Progenitor cell of endocrine pancreas (in vitro differentiated cells): ENCODE measurements at regions not wholly inside any gene's neighbourhood (a gene's known extent, or its start where the extent isn't known, plus 50 kb on each side); places are given as distances from the start of the nearest gene placed in this dataset.

ENCODE experiments used
- DNase-seq: peaks from one replicate; pipeline ENCODE4 v3.0.0; 2021; ENCODE audit warnings: low spot score; ENCODE audit not compliant: unreplicated experiment
- H3K27ac Mint-ChIP-seq: 2 replicates; pipeline ENCODE4 v1.8.0; 2021; ENCODE audit warnings: mild to moderate bottlenecking, moderate library complexity, mixed read lengths
- H3K27me3 Mint-ChIP-seq: 2 replicates; pipeline ENCODE4 v1.8.0; 2021; ENCODE audit warnings: mixed read lengths
- H3K36me3 Mint-ChIP-seq: 2 replicates; pipeline ENCODE4 v1.8.0; 2022; ENCODE audit warnings: mixed read lengths; ENCODE audit not compliant: insufficient read depth
- H3K4me1 Mint-ChIP-seq: 2 replicates; pipeline ENCODE4 v1.8.0; 2021; ENCODE audit warnings: low read depth, mixed read lengths
- H3K4me3 Mint-ChIP-seq: 2 replicates; pipeline ENCODE4 v1.8.0; 2021; ENCODE audit warnings: low read depth, mild to moderate bottlenecking, moderate library complexity, mixed read lengths
- H3K9me3 Mint-ChIP-seq: 2 replicates; pipeline ENCODE4 v1.8.0; 2021; ENCODE audit warnings: low read depth, mixed read lengths
- TF ChIP-seq, protein P1 (sequence below): fragments of 200-600 bp; sonication (generic); IDR thresholded peaks from one replicate; pipeline ENCODE4 v1.5.0; 2021; ENCODE audit warnings: antibody characterized with exemption, mild to moderate bottlenecking; ENCODE audit not compliant: unreplicated experiment

DNA sequence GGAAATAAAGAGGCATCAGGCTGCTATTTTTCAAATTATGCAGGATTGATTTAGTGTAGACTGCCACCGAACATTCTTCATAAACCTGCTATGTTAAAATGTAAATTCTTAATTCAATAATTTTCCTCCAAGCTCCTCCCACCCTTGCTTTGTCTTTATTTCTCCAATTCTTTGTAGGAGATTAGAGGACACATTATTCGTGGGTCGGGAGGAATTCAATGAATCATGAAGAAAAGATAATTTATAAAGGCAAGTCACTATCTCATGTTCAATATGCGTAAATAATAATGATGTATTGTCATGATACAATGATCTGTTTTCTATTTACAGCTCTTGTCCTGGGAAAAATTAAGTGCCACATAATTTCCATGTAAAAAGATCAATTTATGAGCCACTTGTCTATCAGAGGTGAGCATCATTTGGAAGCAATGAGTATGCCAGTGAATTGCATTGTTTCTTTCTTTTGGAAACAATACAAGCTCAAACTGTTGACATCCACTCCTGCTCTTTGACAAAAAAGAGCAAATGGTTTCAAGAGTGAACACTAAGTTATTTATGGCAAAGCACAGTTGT lies 148.0 kb upstream of the MITF start:
- TF ChIP-seq, protein P1, sequence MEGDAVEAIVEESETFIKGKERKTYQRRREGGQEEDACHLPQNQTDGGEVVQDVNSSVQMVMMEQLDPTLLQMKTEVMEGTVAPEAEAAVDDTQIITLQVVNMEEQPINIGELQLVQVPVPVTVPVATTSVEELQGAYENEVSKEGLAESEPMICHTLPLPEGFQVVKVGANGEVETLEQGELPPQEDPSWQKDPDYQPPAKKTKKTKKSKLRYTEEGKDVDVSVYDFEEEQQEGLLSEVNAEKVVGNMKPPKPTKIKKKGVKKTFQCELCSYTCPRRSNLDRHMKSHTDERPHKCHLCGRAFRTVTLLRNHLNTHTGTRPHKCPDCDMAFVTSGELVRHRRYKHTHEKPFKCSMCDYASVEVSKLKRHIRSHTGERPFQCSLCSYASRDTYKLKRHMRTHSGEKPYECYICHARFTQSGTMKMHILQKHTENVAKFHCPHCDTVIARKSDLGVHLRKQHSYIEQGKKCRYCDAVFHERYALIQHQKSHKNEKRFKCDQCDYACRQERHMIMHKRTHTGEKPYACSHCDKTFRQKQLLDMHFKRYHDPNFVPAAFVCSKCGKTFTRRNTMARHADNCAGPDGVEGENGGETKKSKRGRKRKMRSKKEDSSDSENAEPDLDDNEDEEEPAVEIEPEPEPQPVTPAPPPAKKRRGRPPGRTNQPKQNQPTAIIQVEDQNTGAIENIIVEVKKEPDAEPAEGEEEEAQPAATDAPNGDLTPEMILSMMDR: no peak
- peaks cover 8% of the 10 kb centered on the region for H3K9me3 Mint-ChIP-seq
- H3K4me3 Mint-ChIP-seq: no peak overlapping the region
- H3K27ac Mint-ChIP-seq: no peak overlapping the region
- no peaks in the 10 kb centered on the region for H3K4me1 Mint-ChIP-seq
- H3K27me3 Mint-ChIP-seq: no peaks in the 10 kb centered on the region
- peaks cover 3% of the 10 kb centered on the region for H3K36me3 Mint-ChIP-seq
- no peak for DNase-seq

GRCh38 chr3:69590111-69590510 lies 149.2 kb upstream of the MITF start:
- H3K27me3 Mint-ChIP-seq: no peaks in the 10 kb centered on the region
- no peak for DNase-seq
- peaks cover 3% of the 10 kb centered on the region for H3K36me3 Mint-ChIP-seq
- no peak overlapping the region for H3K4me3 Mint-ChIP-seq
- H3K4me1 Mint-ChIP-seq: no peaks in the 10 kb centered on the region
- TF ChIP-seq, protein P1: no peak
- H3K27ac Mint-ChIP-seq: no peak overlapping the region
- H3K9me3 Mint-ChIP-seq: peaks cover 8% of the 10 kb centered on the region

DNA sequence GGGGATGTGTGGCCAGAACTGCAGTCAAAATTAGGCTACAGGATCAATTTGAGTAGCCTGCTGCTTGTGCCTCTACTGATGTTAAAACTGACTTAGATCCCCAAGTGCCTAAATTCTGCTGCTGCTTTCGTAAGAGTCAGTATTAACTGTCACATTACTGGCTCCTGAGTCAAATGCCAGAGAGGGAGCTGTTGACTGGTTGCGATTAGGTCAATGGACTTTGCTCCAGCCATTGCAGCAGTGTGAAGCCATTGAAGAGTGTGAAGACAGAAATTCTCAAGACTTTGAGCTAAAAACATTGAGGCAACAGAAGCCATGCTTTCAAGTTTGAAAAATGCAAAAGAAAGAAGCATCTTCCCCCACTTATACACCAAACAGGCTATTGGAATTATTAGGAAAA lies 151.1 kb upstream of the MITF start:
- peaks cover 8% of the 10 kb centered on the region for H3K9me3 Mint-ChIP-seq
- H3K36me3 Mint-ChIP-seq: peaks cover 3% of the 10 kb centered on the region
- DNase-seq: no peak
- no peak overlapping the region for H3K27ac Mint-ChIP-seq
- no peaks in the 10 kb centered on the region for H3K27me3 Mint-ChIP-seq
- no peak overlapping the region for H3K4me3 Mint-ChIP-seq
- H3K4me1 Mint-ChIP-seq: no peaks in the 10 kb centered on the region
- TF ChIP-seq, protein P1: no peak

DNA sequence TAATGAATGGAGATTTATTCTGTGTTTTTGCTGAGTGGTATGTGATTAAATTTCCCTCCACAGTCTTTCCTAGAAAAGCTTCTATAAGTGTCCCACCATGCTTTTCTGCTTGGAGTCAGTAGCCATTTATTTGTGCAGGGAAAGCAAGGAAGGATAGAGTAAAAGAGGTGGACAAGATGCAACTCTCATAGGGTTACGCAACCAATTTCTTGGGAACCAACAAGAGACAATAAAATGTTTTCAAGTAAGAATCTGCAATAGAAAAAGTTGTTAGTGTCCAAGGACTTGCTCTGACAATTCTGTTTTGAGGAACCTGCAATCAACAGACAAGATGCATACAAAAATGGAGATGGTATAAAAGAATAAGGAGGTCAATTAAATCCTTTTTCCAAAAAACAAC lies 153.8 kb upstream of the MITF start:
- no peak overlapping the region for H3K27ac Mint-ChIP-seq
- peaks cover 3% of the 10 kb centered on the region for H3K36me3 Mint-ChIP-seq
- H3K27me3 Mint-ChIP-seq: no peaks in the 10 kb centered on the region
- DNase-seq: no peak
- H3K4me1 Mint-ChIP-seq: no peaks in the 10 kb centered on the region
- no peak overlapping the region for H3K4me3 Mint-ChIP-seq
- TF ChIP-seq, protein P1: no peak
- peaks cover 8% of the 10 kb centered on the region for H3K9me3 Mint-ChIP-seq

DNA sequence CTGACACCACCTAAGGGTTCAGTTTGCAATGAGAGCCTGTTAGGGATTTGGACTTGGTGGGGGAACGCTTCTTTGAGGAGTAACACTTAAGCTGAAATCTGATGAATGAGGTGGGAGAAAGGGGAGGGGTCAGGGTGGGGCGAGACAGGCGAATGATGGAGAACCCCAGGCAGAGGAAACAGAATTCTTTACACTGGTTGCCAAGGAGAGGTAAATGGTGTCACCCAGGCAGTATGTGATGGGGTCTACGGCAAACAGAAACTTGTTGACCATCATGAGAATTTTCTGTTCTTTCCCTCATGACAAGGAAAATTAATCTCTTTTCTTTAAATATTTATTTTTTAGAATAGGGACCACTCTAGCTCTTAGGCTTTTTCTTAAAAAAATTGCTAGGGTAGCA lies 157.2 kb upstream of the MITF start:
- Mint-ChIP-seq H3K4me1 (no peaks in the 10 kb centered on the region), H3K4me3 (no peak overlapping the region), H3K9me3 (peaks cover 8% of the 10 kb centered on the region), H3K27me3 (no peaks in the 10 kb centered on the region), H3K36me3 (peaks cover under 1% of the 10 kb centered on the region), H3K27ac (no peak overlapping the region)
- TF ChIP-seq, protein P1: no peak
- no peak for DNase-seq
